ENCODE measurements at regions not wholly inside any gene's neighbourhood (a gene's known extent, or its start where the extent isn't known, plus 50 kb on each side); places are given as distances from the start of the nearest gene placed in this dataset.

DNA sequence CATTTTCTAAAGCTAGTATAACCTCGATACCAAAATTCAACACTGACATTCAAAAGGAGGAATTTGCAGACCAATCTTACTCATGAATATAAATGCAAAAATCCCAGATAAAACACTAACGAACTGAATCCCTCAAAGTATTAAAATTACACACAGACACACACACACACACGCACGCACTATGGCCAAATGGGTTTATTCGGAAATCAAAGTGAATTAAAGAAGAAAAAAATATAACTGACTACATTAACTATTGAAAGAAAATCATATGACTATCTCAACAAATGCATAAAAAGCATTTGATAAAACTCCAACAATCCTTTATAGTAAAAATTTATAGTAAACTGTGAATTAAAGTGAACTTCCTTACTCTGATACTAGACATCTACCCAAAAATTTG lies 97.9 kb upstream of the HNRNPA3 start:
- no peak for TF ChIP-seq SNAI2 (CRISPR knock-in tag; IDR thresholded peaks at IDR 0.05)
- TF ChIP-seq GLIS3 (CRISPR knock-in tag; IDR thresholded peaks at IDR 0.05): no peak
- TF ChIP-seq ZFP30 (CRISPR knock-in tag; IDR thresholded peaks at IDR 0.05): no peak
- no peak for TF ChIP-seq ZNF565 (CRISPR knock-in tag; conservative IDR thresholded peaks at IDR 0.05; ENCODE audit: low read depth)
- no peak for TF ChIP-seq ZFP3 (CRISPR knock-in tag; IDR thresholded peaks at IDR 0.05)
- no peak for TF ChIP-seq BACH2 (CRISPR knock-in tag; IDR thresholded peaks at IDR 0.05; ENCODE audit: borderline replicate concordance)
